ENCODE measurements at regions not wholly inside any gene's neighbourhood (a gene's known extent, or its start where the extent isn't known, plus 50 kb on each side); places are given as distances from the start of the nearest gene placed in this dataset.

GRCh38 chr13:40376867-40377535 is 289.4 kb downstream of the FOXO1 start:
- no peak for DNase-seq

GRCh38 chr13:40377783-40378182 is 288.7 kb downstream of the FOXO1 start:
- DNase-seq, result no peak

GRCh38 chr13:40379196-40379595 is 287.2 kb downstream of the FOXO1 start:
- DNase-seq, result no peak

- DNase-seq, result no peak
Observed at GRCh38 chr13:40379794-40380578, 286.5 kb downstream of the FOXO1 start.

GRCh38 chr13:40381935-40382764 is 284.3 kb downstream of the FOXO1 start:
- no peak for DNase-seq

GRCh38 chr13:40383132-40383531 is 283.3 kb downstream of the FOXO1 start:
- no peak for DNase-seq

- no peak for DNase-seq
Observed at GRCh38 chr13:40383885-40384284, 282.6 kb downstream of the FOXO1 start.

GRCh38 chr13:40384976-40385857 is 281.2 kb downstream of the FOXO1 start:
- no peak for DNase-seq

GRCh38 chr13:40385858-40386180 is 280.6 kb downstream of the FOXO1 start:
- no peak for DNase-seq

- DNase-seq, result no peak
Observed at GRCh38 chr13:40386586-40386985, 279.9 kb downstream of the FOXO1 start.

GRCh38 chr13:40387775-40388174 is 278.7 kb downstream of the FOXO1 start:
- no peak for DNase-seq

- peak; percentile 71 for DNase-seq
Observed at GRCh38 chr13:40388617-40389016, 277.8 kb downstream of the FOXO1 start.

GRCh38 chr13:40389081-40389641 is 277.3 kb downstream of the FOXO1 start:
- no peak for DNase-seq

GRCh38 chr13:40390401-40390916 is 276.0 kb downstream of the FOXO1 start:
- DNase-seq, result no peak

GRCh38 chr13:40391788-40392187 is 274.7 kb downstream of the FOXO1 start:
- no peak for DNase-seq

GRCh38 chr13:40394304-40394985 is 272.0 kb downstream of the FOXO1 start:
- no peak for DNase-seq

- DNase-seq, result no peak
Observed at GRCh38 chr13:40398065-40398464, 268.4 kb downstream of the FOXO1 start.

- DNase-seq, result no peak
Observed at GRCh38 chr13:40399756-40400155, 266.7 kb downstream of the FOXO1 start.

- DNase-seq, result no peak
Observed at GRCh38 chr13:40401911-40402776, 264.3 kb downstream of the FOXO1 start.

- no peak for DNase-seq
Observed at GRCh38 chr13:40402931-40403431, 263.5 kb downstream of the FOXO1 start.
